Medulla oblongata (tissue), 1 donor: ENCODE measurements at regions not wholly inside any gene's neighbourhood (a gene's known extent, or its start where the extent isn't known, plus 50 kb on each side); places are given as distances from the start of the nearest gene placed in this dataset.
A peak's percentile ranks its signal among the peaks of the same experiment; 100 is the strongest.

Experiments
- DNase-seq: peaks from one replicate; pipeline ENCODE4 v3.0.0-alpha.2; 2015; ENCODE audit errors: extremely low spot score

DNA sequence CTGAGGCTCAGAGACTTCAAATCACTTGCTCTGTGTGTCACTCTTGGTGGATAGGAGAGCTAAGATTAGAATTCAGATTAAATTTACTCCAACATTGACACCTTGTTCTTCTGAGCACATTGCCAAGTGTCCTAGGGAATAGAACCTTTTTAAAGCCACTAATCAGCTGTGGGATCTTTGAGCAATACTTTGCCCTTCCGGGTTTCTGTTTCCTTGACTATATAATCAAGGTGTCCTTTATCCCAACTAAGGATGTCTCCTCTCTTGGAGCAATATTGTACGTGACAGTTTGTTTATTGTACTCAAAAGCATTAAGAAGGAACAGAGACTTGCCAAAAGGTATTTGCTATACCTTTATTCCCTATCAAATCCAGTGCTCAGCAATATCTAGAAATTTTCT, 170.9 kb upstream of the CADPS start:
- no peak for DNase-seq

DNA sequence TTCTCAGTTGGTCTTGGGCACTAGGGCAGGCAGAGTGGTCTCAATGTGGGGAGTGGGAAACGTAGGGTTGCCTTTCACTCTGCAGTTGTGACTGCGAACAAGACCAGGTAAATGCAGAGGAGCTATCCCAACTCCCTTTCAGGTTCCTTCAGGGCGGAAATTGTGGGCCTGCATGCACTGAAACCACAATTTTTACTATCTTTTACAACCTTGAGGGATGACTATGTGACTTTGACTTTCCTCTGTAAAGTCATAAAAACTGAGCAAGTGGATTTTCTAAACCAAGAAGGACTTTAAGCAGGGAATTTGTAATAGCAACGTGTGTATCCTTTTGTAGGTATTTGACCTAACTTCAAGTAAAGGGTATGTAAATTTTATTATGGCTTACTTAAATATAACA, 171.4 kb upstream of the CADPS start:
- no peak for DNase-seq

DNA sequence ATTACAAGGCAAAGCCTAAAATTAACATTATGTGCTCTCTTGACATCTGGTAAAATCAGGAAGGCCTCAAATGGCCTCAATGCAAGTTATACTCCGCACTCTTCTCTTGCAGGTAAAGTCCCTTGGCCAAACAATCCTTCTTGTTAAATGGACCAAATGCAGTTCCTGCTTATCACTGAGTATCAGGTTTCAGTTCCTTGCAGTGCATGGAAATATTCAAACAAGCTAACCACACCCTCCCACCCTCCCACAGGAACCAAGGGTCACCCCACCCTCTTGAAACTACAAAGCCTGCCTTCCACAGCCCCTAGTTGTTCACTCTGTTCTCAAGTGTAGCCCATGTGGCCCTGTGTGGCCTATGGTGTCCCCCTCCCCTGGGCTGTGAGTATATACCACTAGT, 171.9 kb upstream of the CADPS start:
- DNase-seq = no peak

DNA sequence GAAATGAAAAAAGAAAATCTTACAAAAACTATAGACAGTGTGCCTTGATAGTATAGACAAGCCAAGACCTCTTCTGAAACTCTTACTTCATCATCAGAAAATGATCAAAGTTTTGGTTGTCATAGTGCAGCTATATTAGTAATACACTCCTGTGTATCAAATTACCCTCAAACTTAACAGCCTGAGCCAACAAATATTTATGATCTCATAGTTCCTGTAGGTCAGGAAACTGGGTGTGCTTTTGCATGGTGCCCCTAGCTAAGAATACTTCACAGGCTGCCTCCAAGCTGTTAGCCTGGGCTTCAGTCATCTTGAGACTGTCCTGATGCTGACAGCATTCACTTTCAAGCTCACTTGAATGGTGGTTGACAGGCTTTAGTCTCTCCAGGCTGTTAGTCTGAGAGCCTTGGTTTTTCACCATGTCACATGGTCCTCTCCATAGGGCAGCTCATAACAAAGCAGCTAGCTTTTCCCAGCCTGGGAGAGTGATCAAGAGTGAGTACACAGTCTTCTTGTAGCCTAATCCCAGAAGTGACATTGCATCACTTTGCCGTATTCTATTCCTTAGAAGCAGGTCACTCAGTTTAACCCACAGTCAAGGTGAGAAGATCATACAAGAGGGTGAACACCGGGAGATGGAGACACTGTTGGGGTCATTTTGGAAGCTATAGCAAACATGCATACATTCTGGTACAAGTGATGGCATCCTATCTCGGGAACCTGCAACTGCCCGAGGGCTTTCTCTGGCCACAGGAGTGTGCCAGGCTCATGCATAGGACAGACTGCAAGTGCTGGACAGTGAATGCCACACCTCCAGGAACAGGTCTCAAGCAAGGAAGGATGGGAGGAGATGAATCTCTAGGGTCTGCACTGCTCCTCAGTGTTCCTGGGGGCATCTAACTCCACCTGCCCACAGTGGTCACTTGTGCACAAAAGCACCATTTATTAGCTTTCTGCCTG, 173.4 kb upstream of the CADPS start:
- no peak for DNase-seq

DNA sequence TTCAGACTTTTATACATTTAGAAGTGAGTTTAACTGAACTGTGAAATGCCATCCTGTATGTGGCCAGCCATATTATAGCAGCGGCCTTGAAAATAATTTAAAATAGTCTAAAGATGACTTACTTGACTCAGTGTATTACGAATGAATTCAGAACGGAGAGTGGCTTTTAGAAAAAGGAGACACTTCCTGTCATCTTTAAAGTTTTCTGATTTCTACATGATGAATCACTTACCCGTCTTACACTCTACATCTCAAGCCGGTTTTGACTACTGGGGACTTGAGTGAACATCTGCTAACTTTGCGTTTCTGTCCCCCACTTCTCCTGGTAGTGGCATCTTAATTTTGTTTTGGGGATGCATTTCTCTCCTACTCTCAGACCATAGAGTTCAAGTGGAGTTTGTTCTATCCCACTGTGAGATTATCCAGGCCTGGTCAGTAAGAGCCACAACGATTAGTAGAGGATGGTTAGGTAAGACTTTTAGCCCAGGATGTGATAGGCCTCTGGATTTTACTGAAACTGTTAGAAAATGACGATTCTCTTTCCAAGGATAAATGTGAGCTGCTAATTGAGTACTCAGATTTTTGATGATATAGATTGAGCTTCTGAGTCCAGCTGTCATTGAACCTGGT, 175.4 kb upstream of the CADPS start:
- DNase-seq = no peak

DNA sequence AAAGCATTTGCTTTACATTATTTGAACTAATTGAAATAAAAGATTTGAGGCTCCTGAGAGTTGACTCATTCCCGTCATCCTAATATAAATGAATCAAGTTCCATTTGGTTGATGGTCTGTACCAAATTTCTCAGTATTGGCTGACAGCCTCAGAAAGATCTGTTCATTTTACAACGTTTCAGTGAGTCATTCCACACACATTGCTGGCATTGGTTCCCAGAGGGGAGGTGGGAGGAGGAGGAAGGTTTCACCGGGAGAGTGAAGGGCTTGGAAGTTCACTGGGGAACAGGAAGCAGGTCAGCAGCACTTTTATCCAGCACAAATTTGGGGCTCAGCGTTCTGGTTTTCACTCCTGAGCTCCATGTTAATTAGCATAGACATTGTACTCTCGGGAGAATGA, 176.7 kb upstream of the CADPS start:
- no peak for DNase-seq

DNA sequence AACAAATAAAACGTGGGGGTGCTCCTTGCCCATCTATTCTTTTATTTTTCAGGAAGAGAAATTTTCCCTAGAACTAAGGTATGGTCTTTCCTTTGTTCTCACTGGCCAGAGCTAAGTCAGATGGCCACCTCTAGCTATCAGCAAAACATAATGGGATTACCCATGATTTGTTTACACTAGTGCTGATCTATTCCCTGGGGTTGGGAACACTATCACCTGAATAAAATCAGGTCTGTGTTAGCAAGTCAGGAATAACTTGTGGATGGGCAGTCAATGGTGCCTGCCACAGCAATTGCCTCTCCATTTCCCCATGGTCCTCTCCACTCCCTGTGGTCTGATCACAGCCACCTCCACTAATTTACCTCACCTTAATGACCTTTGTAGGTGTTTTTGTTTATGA, 181.7 kb upstream of the CADPS start:
- DNase-seq = no peak

DNA sequence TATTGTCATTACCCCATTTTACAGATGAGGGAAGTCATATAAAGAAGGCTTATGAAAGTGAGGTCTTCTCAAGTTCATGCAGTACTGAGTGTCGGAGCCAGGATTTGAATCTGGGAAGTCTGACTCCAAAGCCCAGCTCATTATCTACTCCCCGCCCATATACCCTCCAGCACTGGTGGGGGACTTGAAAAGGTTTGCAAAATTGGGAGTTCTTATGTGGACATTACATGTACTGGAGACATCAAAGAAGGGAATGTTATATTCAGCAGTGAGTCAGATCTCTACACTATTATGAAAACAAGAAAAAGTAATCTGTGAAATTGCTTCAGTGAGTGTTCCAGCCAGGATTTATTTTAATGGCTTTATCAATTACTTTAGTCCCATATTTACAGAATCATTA, 185.2 kb upstream of the CADPS start:
- DNase-seq = no peak

DNA sequence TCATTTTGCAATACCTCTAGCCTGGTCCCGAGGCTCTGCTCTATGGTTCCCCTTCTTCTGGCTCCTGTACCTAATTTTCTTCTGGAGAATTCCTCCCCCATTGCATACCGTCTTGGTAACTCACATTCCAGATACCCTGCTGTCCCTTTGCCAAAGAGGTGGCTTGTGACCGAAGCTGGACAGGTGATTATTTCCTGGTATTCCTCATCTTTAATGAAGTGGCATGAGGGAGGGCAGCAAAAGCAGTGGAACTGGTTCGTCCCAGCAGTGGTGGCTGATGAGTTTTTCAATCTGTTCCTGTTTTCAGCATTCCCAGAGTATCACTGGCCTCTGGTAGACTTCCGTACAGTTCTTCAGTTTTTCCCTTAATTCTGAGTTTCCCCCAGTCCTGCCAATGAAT, 186.2 kb upstream of the CADPS start:
- no peak for DNase-seq

DNA sequence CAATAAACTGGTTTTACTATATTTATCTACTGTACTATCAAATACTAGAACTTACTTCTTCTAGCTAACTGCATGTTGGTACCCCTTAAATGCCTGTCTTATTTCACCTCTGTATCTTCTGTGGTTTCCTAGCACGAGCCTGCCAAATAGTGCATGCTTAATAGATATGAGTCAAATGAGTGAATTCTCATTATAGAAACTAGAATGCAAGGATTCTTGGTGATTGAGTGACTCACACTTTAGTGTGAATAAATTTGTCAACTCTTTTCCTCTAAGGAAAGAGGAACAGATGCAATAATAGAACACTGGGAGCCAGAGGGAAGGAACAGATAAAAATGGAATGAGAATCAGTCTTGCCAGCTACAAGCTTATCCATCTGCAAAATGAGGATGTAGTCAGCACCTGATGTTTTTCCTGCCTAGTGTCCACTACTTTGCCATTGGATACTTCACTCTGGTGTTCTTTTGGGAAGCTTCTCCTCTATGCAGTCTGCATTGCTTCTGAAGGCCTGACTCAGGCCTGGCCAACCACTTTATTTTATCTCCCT, 189.1 kb upstream of the CADPS start:
- DNase-seq = no peak

DNA sequence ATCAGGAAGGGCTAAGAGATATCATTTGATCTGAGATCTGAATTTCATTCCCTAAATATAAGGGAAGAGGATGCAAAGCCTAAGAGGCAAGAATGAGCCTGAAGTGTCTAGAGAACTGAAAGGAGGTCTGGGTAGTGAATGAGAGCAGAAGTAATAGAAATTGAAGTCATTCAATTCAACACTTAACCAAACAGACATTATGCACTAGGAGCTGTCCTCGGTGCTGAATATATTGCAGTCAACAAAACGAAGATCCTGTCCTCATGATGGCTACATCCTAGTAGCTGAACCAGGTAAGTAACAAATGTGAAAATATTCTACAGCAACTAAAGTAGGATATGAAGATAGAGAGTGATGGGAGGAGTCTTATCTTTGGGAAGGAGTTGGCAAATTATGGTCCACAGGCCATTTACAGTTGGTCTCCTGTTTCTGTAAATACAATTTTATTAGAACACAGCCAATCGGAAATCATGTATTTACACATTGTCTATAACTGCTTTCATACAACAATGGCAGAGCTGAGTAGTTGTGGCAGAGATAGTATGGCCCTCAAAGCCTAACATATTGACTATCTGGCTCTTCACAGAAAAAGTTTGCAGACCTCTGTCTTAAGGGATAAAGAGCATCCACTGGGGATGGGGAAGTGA, 192.9 kb upstream of the CADPS start:
- DNase-seq = peak; percentile 16

DNA sequence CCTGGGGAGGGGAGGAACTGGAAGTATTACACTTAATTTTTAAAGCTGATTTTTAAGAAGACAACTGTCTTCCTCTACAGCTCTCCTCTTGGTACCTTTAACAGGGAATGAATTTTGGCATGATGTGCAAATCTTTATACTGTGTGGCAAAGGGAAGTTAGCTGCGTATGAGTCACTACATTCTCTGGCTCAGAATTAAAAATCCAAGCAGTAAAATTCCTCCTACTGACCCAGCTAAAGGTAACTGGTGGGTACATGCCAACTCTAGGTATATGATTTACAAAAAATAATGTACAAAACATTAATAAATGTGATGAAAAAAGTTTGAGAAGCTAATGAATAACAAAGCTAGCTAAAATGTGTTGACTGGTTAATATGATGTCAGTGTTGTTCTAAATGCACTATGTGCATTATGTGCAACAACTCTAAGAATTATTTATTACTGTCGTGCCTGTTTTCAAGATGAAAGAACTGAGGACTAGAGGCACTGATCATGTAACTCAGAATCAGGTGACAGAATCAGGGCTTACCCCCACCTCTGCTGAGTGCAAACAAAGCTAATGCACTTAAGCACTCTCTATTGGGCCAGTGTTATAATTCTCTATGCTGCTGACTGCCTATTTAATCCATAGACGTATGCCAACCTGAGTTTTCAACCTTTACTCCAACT, 194.7 kb upstream of the CADPS start:
- no peak for DNase-seq

DNA sequence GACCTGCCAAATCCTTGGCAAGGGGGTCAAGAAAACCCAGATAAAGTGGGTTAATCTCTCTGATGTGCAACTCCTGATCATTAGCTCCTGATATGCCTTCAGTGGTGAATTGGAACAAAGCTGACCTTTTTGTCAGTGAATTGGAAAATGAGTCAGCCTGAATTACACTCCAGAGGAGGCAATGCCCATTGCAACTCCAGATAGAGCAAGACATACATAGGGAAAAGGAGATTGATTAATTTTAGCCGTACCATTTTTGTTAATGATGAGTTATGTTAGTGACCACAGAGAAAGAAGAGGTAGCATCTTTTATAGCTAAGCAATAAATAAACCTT, 195.2 kb upstream of the CADPS start:
- DNase-seq = no peak

DNA sequence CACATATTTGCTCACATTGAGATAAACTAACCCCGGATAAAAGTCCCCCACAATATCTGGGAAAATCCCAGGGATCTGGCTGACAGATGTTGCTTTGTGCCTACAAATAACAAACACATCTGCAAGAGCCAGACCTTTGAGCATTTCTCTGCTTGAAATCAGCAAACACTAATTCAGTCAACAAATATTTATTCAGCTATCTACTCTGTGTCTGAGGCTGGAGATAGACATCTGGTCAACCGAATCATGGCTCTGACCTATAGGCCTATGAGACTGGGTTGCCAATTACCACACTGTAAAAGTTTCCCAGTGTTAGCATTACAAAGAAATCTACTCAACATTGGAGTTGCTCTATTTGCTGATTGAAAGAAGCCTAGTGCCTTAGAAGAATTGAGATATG, 201.1 kb upstream of the CADPS start:
- DNase-seq = no peak

DNA sequence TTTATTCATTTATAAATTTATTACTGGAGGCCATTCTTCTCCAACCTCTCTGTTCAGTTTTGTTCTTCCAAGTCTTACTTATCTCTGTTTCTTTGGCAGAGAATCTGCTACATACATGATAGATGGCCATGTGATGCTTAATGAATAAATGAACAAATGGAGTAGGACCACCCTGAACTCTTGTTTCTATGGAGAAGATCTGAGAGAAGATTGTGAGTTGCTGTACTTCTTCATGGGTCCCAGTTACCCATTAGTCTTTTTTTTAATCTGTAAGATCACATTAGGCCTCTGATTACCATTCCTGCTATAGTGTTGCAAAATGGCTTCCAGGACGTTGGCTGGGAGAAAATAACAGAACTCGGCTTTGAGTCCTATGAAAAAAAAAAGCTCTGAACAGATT, 191.9 kb upstream of the SYNPR start:
- no peak for DNase-seq

DNA sequence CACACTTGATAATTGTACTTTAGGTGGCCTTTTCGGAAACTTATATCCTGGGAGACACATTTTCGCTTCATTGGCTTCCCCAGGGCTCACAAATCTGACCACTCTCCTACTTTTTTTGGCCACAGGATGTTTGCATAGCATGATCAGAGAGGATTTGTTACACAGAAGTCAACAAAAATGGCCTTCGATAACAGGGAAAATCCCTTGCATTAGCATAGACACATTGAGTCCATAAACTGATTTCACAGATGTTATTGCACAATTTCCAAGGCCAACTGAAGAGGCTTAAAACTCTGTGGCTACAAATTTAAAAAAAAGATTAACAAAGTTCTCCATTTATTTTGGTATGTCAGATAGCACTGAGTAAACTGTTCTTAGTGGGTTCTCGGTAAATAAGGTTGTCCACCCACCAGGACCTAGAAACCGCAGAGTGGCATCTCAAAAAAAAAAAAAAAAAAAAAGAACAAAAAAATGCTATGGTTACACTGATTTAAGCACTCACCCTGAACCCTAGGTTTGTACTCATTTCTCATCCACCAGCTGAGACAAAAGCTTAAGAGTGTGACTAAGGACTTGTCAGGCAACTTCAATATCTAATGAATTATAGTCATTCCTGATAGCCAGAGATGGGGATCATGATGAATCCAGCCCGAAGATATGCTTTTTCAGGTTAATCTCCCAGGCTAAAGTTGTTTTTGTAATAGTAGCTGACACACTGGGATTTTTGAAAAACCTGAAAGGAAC, 188.9 kb upstream of the SYNPR start:
- no peak for DNase-seq

DNA sequence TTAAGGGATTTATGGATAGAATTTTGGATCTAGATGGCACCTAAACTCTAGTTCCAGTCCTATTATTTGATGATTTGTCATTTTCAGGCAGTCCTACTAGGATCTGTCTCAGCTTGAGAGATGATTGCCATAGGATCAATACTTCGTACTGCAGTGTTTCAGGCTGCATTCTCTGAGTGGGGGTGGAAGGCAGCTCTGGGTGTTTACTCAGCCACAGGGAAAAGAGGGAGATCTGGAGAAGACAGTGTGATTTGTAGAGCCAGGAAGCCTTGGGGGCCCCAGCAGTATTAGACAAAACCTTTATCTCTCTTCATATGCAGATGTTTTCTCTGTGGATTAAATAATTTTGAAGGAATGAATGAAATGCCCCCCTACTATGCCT, 188.4 kb upstream of the SYNPR start:
- DNase-seq = no peak

DNA sequence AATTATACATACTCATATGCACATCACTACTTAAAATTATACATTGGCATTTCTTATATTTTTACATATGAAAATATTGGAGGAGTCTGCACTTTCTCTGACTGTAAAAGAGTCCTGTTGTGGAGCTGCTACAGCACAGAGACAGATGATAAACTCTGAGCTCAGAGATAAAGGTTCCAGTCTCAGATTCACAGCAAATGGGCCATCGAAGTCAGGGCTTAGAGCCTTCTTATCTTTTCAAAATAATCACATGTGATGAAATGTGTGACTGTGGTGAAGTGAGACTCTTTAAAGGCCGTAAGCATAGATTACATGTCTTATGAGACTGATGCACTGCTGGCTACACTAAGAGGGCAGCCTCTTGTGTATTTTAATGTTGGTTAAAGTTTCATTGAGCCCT, 187.5 kb upstream of the SYNPR start:
- no peak for DNase-seq

DNA sequence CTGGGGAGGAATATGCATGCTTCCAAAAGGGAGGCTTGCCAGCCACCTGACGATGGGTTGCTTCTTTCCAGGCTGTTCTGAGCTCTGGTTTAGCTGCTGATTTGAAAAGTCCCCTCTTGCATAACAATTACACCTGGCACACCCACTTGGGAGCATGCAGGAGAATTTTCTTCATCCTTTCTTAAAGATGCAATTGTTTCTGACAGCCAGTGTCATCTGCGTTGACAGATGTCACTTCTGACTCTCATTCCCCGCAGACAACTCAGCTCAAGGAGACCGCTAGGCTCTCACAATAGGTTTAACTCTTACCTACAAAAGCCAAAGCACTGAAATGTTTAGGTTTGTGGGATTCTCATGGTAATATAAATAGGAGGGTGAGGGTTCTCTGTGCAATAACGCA, 185.6 kb upstream of the SYNPR start:
- DNase-seq = no peak

DNA sequence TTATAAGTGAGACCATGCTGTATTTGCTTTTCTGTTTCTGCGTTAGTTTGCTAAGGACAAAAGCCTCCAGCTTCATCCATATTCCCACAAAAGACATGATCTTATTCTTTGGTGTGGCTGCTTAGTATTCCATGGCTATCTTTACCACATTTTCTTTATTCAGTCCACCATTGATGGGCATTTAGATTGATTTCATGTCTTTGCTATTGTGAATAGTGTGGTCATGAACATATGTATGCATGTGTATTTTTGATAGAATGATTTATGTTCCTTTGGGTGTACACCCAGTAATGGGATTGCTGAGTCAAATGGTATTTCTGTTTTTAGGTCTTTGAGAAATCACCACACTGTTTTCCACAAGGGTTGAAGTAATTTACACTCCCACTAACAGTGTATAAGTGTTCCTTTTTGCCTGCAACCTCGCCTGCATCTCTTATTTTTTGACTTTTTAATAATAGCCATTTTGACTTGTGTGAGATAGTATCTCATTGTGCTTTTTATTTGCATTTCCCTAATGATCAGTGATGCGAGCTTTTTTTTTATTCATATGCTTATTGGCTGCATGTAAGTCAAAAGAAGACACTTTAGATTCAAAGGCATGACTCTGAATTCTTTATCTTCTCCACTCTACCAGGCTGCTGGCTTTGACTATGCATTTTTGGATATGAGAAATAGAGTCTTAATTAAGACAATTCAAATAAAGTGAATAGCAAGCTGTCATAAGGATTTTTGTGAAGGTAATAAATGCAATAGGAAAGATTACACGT, 183.3 kb upstream of the SYNPR start:
- no peak for DNase-seq
